Naive thymus-derived CD8-positive, alpha-beta T cell (primary cell): ENCODE measurements at regions not wholly inside any gene's neighbourhood (a gene's known extent, or its start where the extent isn't known, plus 50 kb on each side); places are given as distances from the start of the nearest gene placed in this dataset.
"Not testable (repeated sequence)": the region's sequence is repeated elsewhere in the genome, so short reads cannot be mapped to it uniquely, and the experiment has no call there.

ENCODE experiments used
- ATAC-seq, 2 donors: fragments of 150-1000 bp; cut with Tn5 transposase in 1 of 2; sonication (Bioruptor Pico), chemical (Tn5 transposase) in 1 of 2; 1 replicate in 1 of 2; 2 replicates in 1 of 2; pipeline ENCODE4 v1.10.0; 2021; ENCODE audit warnings: mild to moderate bottlenecking in 2 of 2, moderate library complexity in 2 of 2
- POLR2A ChIA-PET: fragments of 350-600 bp; sonication (Branson Sonifier 250); formaldehyde crosslinking; loops from one replicate; lab custom pipeline; 2021; ENCODE audit warnings: antibody characterized with exemption; lab: Charles Lee
- DNase-seq, 10 donors: peaks; one replicate each; pipeline versions ENCODE4 v3.0.0 to v3.0.0-alpha.2; 2020 to 2022
- H3K27ac Mint-ChIP-seq, 10 donors: one replicate each; pipeline ENCODE4 v1.8.0; 2020 to 2022; ENCODE audit warnings: mild to moderate bottlenecking in 10 of 10, mixed read lengths in 10 of 10, moderate library complexity in 4 of 10, inconsistent platforms in 1 of 10
- H3K27me3 Mint-ChIP-seq, 5 donors: one replicate each; pipeline ENCODE4 v1.8.0; 2021 to 2022; ENCODE audit warnings: mixed read lengths in 5 of 5
- H3K36me3 Mint-ChIP-seq, 3 donors: one replicate each; pipeline ENCODE4 v1.8.0; 2020 to 2022; ENCODE audit warnings: mixed read lengths in 3 of 3, mild to moderate bottlenecking in 2 of 3, inconsistent platforms in 1 of 3
- H3K4me1 Mint-ChIP-seq, 4 donors: one replicate each; pipeline ENCODE4 v1.8.0; 2021 to 2022; ENCODE audit warnings: mixed read lengths in 4 of 4
- H3K4me3 Mint-ChIP-seq, 10 donors: one replicate each; pipeline ENCODE4 v1.8.0; 2020 to 2022; ENCODE audit warnings: mild to moderate bottlenecking in 10 of 10, mixed read lengths in 10 of 10, moderate library complexity in 6 of 10, inconsistent platforms in 1 of 10
- H3K9me3 Mint-ChIP-seq, 9 donors: one replicate each; pipeline ENCODE4 v1.8.0; 2020 to 2022; ENCODE audit warnings: mixed read lengths in 9 of 9, mild to moderate bottlenecking in 3 of 9, inconsistent platforms in 1 of 9, moderate library complexity in 1 of 9

GRCh38 chr6:81621816-81622395 is 130.6 kb downstream of the TENT5A start:
- H3K4me1 Mint-ChIP-seq: no peaks in the 10 kb centered on the region
- DNase-seq (no peak), ATAC-seq (no peak)
- no peak overlapping the region for H3K27ac Mint-ChIP-seq
- POLR2A ChIA-PET: no interaction called here
- no peak overlapping the region for H3K4me3 Mint-ChIP-seq
- H3K9me3 Mint-ChIP-seq: peaks cover 0 to 9% (median 2%) of the 10 kb centered on the region in 9 donors
- H3K36me3 Mint-ChIP-seq: no peaks in the 10 kb centered on the region
- no peaks in the 10 kb centered on the region for H3K27me3 Mint-ChIP-seq

GRCh38 chr6:81614292-81614691 is 138.2 kb downstream of the TENT5A start:
- no peak overlapping the region for H3K27ac Mint-ChIP-seq
- DNase-seq (no peak), ATAC-seq (no peak)
- peaks cover 0 to 5% (median 4%) of the 10 kb centered on the region in 4 donors for H3K4me1 Mint-ChIP-seq
- no peaks in the 10 kb centered on the region for H3K27me3 Mint-ChIP-seq
- peaks cover 0 to 3% (median 0%) of the 10 kb centered on the region in 9 donors for H3K9me3 Mint-ChIP-seq
- H3K4me3 Mint-ChIP-seq: no peak overlapping the region
- POLR2A ChIA-PET: no interaction called here
- no peaks in the 10 kb centered on the region for H3K36me3 Mint-ChIP-seq

DNA sequence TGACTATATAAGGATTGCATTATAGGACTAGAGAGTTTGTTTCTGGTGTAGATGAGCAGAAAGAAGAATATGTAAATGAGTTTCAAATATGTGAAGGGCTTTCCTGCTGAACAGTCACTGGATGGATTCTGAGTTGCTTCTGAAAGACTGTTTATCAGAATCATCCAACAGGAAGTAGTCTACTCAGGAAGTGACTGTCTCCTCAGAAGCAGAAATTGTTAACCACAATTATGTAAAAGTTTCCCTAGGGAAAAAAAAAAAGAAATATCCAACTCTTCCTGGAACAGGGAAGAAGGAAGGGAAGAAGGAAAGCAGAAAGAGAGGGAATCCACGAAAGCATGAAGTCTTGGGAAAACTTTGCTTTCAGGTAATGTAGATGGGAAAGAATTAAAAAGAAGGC is 138.9 kb downstream of the TENT5A start:
- no peak for ATAC-seq
- POLR2A ChIA-PET: no interaction called here
- H3K27ac Mint-ChIP-seq: peak overlapping the region in 1 of 10 donors; percentile 13
- DNase-seq: no peak
- no peak overlapping the region for H3K4me3 Mint-ChIP-seq
- no peaks in the 10 kb centered on the region for H3K36me3 Mint-ChIP-seq
- H3K9me3 Mint-ChIP-seq: no peaks in the 10 kb centered on the region
- H3K4me1 Mint-ChIP-seq: peaks cover 0 to 5% (median 4%) of the 10 kb centered on the region in 4 donors
- no peaks in the 10 kb centered on the region for H3K27me3 Mint-ChIP-seq

DNA sequence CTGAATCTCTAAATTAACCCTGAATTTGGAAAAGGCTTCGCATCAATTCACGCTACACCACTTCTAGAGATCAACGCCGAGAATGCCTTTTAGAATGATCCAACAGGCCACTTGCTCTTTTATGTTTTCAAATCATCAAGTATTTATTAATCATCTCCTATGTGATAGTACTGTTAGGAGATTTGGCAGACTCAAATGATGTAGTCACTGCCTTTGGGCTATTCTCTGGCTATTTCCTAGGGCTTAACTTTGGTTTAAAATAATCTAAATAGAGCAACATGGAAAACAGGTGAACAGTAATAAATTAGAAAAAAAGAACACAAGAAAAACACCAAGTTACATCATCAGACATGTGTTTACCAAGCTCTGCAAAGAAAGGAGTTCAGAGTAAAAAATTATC is 140.3 kb downstream of the TENT5A start:
- POLR2A ChIA-PET: no interaction called here
- no peak for ATAC-seq

GRCh38 chr6:81609736-81610135 is 142.7 kb downstream of the TENT5A start:
- ATAC-seq (no peak), DNase-seq (no peak)
- H3K36me3 Mint-ChIP-seq: no peaks in the 10 kb centered on the region
- no peak overlapping the region for H3K27ac Mint-ChIP-seq
- no peak overlapping the region for H3K4me3 Mint-ChIP-seq
- POLR2A ChIA-PET: no interaction called here
- peaks cover 0 to 5% (median 4%) of the 10 kb centered on the region in 4 donors for H3K4me1 Mint-ChIP-seq
- no peaks in the 10 kb centered on the region for H3K27me3 Mint-ChIP-seq
- peaks cover 0 to 7% (median 0%) of the 10 kb centered on the region in 9 donors for H3K9me3 Mint-ChIP-seq

More for the DNA sequence above, 140.3 kb downstream of the TENT5A start:
- H3K36me3 Mint-ChIP-seq: no peaks in the 10 kb centered on the region
- H3K27me3 Mint-ChIP-seq: no peaks in the 10 kb centered on the region
- no peak overlapping the region for H3K4me3 Mint-ChIP-seq
- no peak overlapping the region for H3K27ac Mint-ChIP-seq
- peaks cover 0 to 5% (median 4%) of the 10 kb centered on the region in 4 donors for H3K4me1 Mint-ChIP-seq
- no peak for DNase-seq
- H3K9me3 Mint-ChIP-seq: peaks cover 0 to 3% (median 0%) of the 10 kb centered on the region in 9 donors

DNA sequence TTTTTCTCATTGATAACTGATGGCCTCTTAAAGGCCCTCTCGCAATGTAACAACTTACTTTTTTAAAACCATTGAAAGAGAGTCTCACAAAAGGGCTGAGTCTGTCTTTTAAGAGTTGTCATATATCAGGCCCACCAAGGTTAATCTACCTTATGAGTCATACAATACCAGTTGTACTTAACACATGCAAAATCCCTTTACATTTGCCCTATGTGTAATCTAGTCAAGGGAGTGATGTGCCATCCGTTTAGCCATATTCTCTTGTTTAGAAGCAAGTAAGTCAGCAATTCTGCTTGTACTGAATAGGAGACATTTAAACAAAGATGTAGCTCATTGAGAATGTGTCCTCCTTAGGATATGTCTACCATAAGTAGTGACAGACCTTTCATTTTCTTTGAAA is 143.7 kb downstream of the TENT5A start:
- no peak for DNase-seq
- no peak overlapping the region for H3K27ac Mint-ChIP-seq
- H3K4me3 Mint-ChIP-seq: no peak overlapping the region
- H3K4me1 Mint-ChIP-seq: peaks cover 0 to 5% (median 3%) of the 10 kb centered on the region in 4 donors
- POLR2A ChIA-PET: no interaction called here
- H3K36me3 Mint-ChIP-seq: no peaks in the 10 kb centered on the region
- peaks cover 0 to 11% (median 0%) of the 10 kb centered on the region in 9 donors for H3K9me3 Mint-ChIP-seq
- no peaks in the 10 kb centered on the region for H3K27me3 Mint-ChIP-seq
- no peak for ATAC-seq

DNA sequence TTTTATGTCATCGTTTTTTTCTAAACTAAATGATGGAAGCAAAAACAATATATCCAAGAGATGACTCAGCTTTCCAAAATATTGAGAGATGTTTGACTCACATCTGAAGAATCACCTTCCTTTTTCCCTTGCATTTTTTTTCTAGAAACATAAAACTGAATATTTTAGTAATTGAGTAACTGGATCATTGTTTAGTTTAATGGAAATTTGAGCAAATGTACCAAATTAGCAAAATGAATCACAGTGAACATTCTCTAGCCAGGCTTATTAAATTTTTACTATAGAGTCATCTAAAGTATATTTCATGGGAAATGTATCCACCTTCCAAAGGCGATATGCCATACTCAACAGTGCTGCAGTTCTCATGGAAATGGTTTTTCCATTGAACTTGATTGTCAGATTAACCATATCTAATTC is 145.5 kb downstream of the TENT5A start:
- H3K27me3 Mint-ChIP-seq: no peaks in the 10 kb centered on the region

DNA sequence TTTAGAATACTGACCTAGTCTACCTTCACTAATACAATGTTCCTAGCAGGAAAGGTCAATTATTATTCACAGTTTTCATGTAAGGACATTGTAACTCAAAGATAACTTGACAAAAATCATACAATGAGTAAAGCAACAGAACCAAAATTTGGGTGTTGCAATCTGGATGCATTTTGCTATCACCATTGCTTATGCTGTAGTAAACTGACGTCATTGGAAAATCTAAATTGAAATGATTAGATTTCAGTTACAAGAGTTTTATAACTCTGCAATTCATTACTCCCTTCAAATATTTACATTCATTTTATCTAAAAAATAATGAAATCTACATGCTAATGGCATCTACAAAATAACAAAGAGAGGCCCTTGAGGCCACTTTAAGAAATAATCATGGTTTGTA is 147.0 kb downstream of the TENT5A start:
- no peaks in the 10 kb centered on the region for H3K27me3 Mint-ChIP-seq
- H3K36me3 Mint-ChIP-seq: peaks cover 0 to 4% (median 0%) of the 10 kb centered on the region in 3 donors
- H3K27ac Mint-ChIP-seq: no peak overlapping the region
- ATAC-seq: no peak
- no peak for DNase-seq
- H3K9me3 Mint-ChIP-seq: peaks cover 0 to 14% (median 8%) of the 10 kb centered on the region in 9 donors
- no peaks in the 10 kb centered on the region for H3K4me1 Mint-ChIP-seq
- no peak overlapping the region for H3K4me3 Mint-ChIP-seq
- POLR2A ChIA-PET: no interaction called here

More for the DNA sequence above, 145.5 kb downstream of the TENT5A start:
- H3K4me1 Mint-ChIP-seq: no peaks in the 10 kb centered on the region
- H3K9me3 Mint-ChIP-seq: peaks cover 0 to 14% (median 8%) of the 10 kb centered on the region in 9 donors
- no peak overlapping the region for H3K27ac Mint-ChIP-seq
- ATAC-seq (no peak), DNase-seq (no peak)
- H3K36me3 Mint-ChIP-seq: peaks cover 0 to 4% (median 0%) of the 10 kb centered on the region in 3 donors
- no peak overlapping the region for H3K4me3 Mint-ChIP-seq
- POLR2A ChIA-PET: no interaction called here

DNA sequence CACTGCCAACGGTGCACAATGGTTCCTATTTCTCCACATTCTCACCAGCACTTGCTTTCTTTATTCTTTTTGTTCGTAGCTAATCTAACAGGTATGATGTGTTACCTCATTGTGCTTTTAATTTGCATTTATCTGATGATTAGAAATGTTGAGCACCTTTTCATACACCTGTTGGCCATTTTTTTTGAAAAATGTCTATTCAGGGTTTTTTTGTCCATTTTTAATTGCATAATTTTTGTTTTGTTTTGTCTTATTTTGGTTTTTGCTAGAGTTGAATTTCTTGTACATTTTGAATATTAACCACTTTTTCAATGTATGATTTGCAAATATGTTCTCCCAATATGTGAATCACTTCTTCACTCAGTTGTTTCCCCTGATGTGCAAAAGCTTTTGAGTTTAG is 150.6 kb downstream of the TENT5A start:
- peaks cover 0 to 4% (median 0%) of the 10 kb centered on the region in 3 donors for H3K36me3 Mint-ChIP-seq
- no peak for ATAC-seq
- H3K4me3 Mint-ChIP-seq: no peak overlapping the region
- DNase-seq: no peak
- no peak overlapping the region for H3K27ac Mint-ChIP-seq
- POLR2A ChIA-PET: no interaction called here
- H3K9me3 Mint-ChIP-seq: peaks cover 0 to 15% (median 8%) of the 10 kb centered on the region in 9 donors
- H3K27me3 Mint-ChIP-seq: no peaks in the 10 kb centered on the region
- H3K4me1 Mint-ChIP-seq: no peaks in the 10 kb centered on the region

- DNase-seq, POLR2A ChIA-PET, H3K27me3 Mint-ChIP-seq, H3K4me3 Mint-ChIP-seq, H3K27ac Mint-ChIP-seq, H3K36me3 Mint-ChIP-seq, H3K4me1 Mint-ChIP-seq, ATAC-seq: not testable (repeated sequence)
- peaks cover 0 to 15% (median 7%) of the 10 kb centered on the region in 9 donors for H3K9me3 Mint-ChIP-seq
Measured at GRCh38 chr6:81600488-81600887, 152.0 kb downstream of the TENT5A start.

DNA sequence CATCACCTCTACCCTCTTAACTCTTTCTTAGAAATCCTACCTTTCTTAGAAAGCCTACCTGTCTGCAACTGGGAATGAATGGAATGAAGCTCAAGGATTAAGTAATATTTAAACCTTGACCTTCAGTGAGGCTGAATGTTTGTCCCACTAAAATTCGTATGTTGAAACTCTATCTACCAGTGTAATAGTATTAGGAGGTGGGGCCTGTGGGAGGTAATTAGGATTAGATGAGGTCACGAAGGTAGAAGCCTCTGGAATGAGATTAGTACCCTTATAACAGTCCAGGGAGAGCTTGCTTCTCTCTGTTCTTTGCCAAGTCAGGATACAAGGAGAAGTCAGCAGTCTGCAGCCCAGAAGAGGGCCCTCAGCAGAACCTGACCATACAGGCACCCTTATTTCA is 158.0 kb downstream of the TENT5A start:
- Mint-ChIP-seq H3K27ac (no peak overlapping the region), H3K9me3 (peaks cover 0 to 12% (median 4%) of the 10 kb centered on the region in 9 donors), H3K4me1 (no peaks in the 10 kb centered on the region), H3K36me3 (no peaks in the 10 kb centered on the region), H3K27me3 (no peaks in the 10 kb centered on the region), H3K4me3 (no peak overlapping the region)
- no peak for DNase-seq
- POLR2A ChIA-PET: no interaction called here
- ATAC-seq: no peak

- H3K27ac Mint-ChIP-seq: no peak overlapping the region
- POLR2A ChIA-PET: no interaction called here
- ATAC-seq (no peak), DNase-seq (no peak)
- H3K36me3 Mint-ChIP-seq: no peaks in the 10 kb centered on the region
- no peaks in the 10 kb centered on the region for H3K4me1 Mint-ChIP-seq
- no peak overlapping the region for H3K4me3 Mint-ChIP-seq
- no peaks in the 10 kb centered on the region for H3K27me3 Mint-ChIP-seq
- H3K9me3 Mint-ChIP-seq: peaks cover 0 to 23% (median 12%) of the 10 kb centered on the region in 9 donors
Measured at GRCh38 chr6:81590314-81590691, 162.2 kb downstream of the TENT5A start.

DNA sequence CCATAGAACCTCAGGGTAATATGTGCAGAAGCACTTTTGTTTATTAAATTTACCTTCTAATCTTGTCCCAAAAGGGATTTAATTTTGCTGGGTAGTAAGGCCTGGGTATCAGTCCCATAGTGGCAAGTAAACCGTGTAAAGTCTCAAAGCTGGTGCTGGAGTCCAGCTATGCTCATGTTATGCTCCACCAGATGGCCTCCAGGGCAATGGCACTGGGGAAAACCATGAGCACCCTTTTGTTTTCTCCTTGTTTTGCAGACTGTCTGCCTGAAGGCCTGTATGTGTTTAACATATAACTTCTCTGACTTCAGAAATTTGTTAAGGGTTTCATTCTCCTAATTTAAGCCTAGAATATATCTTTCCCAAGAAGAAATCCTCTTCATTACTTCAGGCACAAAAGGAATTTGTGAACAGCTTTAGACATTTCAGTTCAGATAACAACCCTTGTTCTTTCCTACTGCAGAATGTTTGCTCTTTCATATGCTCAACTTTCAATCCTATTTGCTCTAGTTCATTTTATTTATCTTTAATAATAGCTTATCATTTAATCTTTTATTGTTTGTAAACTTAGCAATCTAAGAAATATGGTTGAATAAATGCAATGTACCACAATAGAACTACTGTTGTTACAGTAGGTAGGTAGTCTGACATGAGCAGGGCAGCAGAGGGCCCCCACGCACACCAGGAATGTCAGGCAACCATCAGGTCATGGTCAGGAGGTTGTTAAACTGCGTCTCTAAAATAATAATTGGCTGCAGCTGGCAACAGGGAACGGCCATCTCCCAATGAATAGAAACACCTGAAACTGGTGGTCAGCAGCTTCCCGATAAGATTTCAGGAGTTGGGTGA is 162.8 kb downstream of the TENT5A start:
- Mint-ChIP-seq H3K4me1 (no peaks in the 10 kb centered on the region), H3K27ac (no peak overlapping the region), H3K27me3 (no peaks in the 10 kb centered on the region), H3K4me3 (no peak overlapping the region), H3K36me3 (no peaks in the 10 kb centered on the region), H3K9me3 (peaks cover 0 to 28% (median 12%) of the 10 kb centered on the region in 9 donors)
- no peak for ATAC-seq
- no peak for DNase-seq
- POLR2A ChIA-PET: no interaction called here
